HEK293T (cell line): ENCODE measurements at regions not wholly inside any gene's neighbourhood (a gene's known extent, or its start where the extent isn't known, plus 50 kb on each side); places are given as distances from the start of the nearest gene placed in this dataset.

Experiments
- CTCF ChIA-PET: fragments of 350-600 bp; formaldehyde crosslinking; extraction: SDS; loops from one replicate; lab custom pipeline; 2021; ENCODE audit warnings: antibody characterized with exemption, inconsistent platforms; lab: Yijun Ruan, JAX
- POLR2A ChIA-PET: fragments of 350-600 bp; formaldehyde crosslinking; extraction: SDS; loops from one replicate; lab custom pipeline; 2020; ENCODE audit warnings: antibody characterized with exemption, inconsistent platforms; lab: Yijun Ruan, JAX
- DNase-seq: peaks from one replicate; pipeline ENCODE4 v3.0.0; 2012; ENCODE audit warnings: mixed read lengths; ENCODE audit errors: extremely low spot score
- ARNT ChIP-seq: fragments of 450-650 bp; IDR thresholded peaks from 2 replicates; pipeline ENCODE4 v1.6.1; 2017; ENCODE audit warnings: mild to moderate bottlenecking
- BHLHE40 ChIP-seq: fragments of 450-650 bp; IDR thresholded peaks from 2 replicates; pipeline ENCODE4 v1.6.1; 2016; ENCODE audit warnings: mild to moderate bottlenecking, moderate library complexity, borderline replicate concordance
- CTBP1 ChIP-seq: fragments of 450-650 bp; IDR thresholded peaks from 2 replicates; pipeline ENCODE4 v1.6.1; 2016; ENCODE audit warnings: borderline replicate concordance
- ELF4 ChIP-seq: fragments of 450-650 bp; IDR thresholded peaks from 2 replicates; pipeline ENCODE4 v1.6.1; 2017; ENCODE audit warnings: antibody characterized with exemption
- FOXA1 ChIP-seq: fragments of 450-650 bp; IDR thresholded peaks from 2 replicates; pipeline ENCODE4 v1.6.1; 2016; ENCODE audit warnings: mild to moderate bottlenecking
- FOXK2 ChIP-seq: fragments of 450-650 bp; IDR thresholded peaks from 2 replicates; pipeline ENCODE4 v1.6.1; 2016; ENCODE audit warnings: mild to moderate bottlenecking
- FOXM1 ChIP-seq: fragments of 450-650 bp; IDR thresholded peaks from 2 replicates; pipeline ENCODE4 v1.6.1; 2017; ENCODE audit warnings: mild to moderate bottlenecking, borderline replicate concordance
- HDGF ChIP-seq: fragments of 450-650 bp; IDR thresholded peaks from 2 replicates; pipeline ENCODE4 v1.6.1; 2017; ENCODE audit warnings: antibody characterized with exemption, borderline replicate concordance
- L3MBTL2 ChIP-seq: fragments of 450-650 bp; conservative IDR thresholded peaks from 2 replicates; pipeline ENCODE4 v1.6.1; 2016; ENCODE audit warnings: mild to moderate bottlenecking
- LEF1 ChIP-seq: fragments of 450-650 bp; IDR thresholded peaks from 2 replicates; pipeline ENCODE4 v1.6.1; 2017; ENCODE audit warnings: mild to moderate bottlenecking, borderline replicate concordance
- NFRKB ChIP-seq: fragments of 450-650 bp; IDR thresholded peaks from 2 replicates; pipeline ENCODE4 v1.6.1; 2016; ENCODE audit warnings: mild to moderate bottlenecking, moderate library complexity
- SP1 ChIP-seq: fragments of 450-650 bp; IDR thresholded peaks from 2 replicates; pipeline ENCODE4 v1.6.1; 2017
- SUZ12 ChIP-seq: fragments of 450-650 bp; IDR thresholded peaks from 2 replicates; pipeline ENCODE4 v1.6.1; 2016; ENCODE audit warnings: mild to moderate bottlenecking
- TARDBP ChIP-seq: fragments of 450-650 bp; IDR thresholded peaks from 2 replicates; pipeline ENCODE4 v1.6.1; 2016
- ZNF384 ChIP-seq: fragments of 450-650 bp; IDR thresholded peaks from 2 replicates; pipeline ENCODE4 v1.6.1; 2016
- TF ChIP-seq, protein P1 (sequence below): fragments of 450-650 bp; IDR thresholded peaks from 2 replicates; pipeline ENCODE4 v1.6.1; 2016

DNA sequence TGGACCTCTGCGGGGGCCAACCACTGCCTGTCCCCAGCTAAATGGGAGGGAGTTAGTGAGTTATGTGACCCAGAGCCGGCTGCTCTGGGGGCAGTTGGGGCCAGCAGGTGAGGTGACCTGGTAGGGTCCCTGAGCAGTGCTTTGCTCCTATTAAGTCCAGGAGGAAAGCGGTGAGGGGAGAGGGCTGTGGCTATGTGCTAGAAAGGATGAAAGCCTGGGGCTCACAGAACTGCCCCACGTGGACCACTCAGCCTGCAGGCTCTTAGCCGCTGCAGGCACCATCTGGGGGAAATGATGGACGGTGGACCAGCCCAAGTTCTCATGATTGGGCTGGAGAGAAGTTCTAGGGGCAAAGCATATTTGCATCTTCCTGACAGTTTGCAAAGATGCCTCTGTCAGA is 67.6 kb upstream of the ZNF536 start:
- ChIA-PET CTCF (no interaction called here), POLR2A (interaction anchor here (0.6 kb wide), 1 partner anchor 66 kb away, joined by 3 read pairs; no protein-coding TSS in a partner anchor)
- TF ChIP-seq FOXA1 (no peak), CTBP1 (no peak), FOXK2 (no peak), ELF4 (no peak), SUZ12 (no peak), BHLHE40 (no peak), L3MBTL2 (no peak), SP1 (no peak), FOXM1 (no peak)
- TF ChIP-seq, protein P1, sequence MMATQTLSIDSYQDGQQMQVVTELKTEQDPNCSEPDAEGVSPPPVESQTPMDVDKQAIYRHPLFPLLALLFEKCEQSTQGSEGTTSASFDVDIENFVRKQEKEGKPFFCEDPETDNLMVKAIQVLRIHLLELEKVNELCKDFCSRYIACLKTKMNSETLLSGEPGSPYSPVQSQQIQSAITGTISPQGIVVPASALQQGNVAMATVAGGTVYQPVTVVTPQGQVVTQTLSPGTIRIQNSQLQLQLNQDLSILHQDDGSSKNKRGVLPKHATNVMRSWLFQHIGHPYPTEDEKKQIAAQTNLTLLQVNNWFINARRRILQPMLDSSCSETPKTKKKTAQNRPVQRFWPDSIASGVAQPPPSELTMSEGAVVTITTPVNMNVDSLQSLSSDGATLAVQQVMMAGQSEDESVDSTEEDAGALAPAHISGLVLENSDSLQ, result no peak
- DNase-seq, result no peak

DNA sequence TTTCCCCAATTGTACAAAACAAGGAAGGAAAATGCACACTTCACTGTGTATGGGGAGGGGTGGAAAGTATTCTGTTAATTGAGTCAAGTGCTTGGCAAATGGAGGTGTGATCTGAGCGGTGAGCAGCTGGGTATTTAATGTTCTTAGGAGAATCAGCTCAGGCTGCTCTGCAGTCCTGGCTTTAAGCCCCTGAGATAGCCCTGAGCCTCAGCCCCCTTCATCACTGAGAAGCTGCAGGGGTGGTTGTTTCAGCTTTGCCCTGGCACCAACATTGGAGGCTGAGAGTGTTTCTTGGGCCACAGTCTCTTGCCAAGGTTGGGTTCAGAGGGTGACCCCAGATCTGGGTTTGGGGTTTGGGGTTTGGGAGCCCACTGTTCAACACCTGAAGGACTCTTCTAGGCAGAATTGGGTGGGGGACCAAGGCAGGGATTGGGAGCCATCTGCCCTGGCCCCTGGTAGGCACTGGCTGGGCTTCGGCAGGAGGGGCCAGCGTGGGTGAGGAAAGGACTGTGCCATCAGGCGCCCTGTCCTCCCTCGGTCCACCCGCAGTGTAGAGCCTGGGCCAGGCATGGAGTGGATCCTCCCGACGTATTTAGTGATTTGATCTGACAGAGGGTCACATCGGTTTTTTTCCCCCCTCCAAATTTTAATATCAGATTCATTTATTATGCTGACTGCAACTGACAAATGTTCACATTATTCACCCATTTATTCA is 66.7 kb upstream of the ZNF536 start:
- CTCF ChIA-PET, result interaction anchor here (1.4 kb wide), 1 partner anchor 13 kb away, joined by 4 read pairs; no protein-coding TSS in a partner anchor
- POLR2A ChIA-PET, result no interaction called here
- TF ChIP-seq, protein P1, result no peak
- DNase-seq, result no peak

DNA sequence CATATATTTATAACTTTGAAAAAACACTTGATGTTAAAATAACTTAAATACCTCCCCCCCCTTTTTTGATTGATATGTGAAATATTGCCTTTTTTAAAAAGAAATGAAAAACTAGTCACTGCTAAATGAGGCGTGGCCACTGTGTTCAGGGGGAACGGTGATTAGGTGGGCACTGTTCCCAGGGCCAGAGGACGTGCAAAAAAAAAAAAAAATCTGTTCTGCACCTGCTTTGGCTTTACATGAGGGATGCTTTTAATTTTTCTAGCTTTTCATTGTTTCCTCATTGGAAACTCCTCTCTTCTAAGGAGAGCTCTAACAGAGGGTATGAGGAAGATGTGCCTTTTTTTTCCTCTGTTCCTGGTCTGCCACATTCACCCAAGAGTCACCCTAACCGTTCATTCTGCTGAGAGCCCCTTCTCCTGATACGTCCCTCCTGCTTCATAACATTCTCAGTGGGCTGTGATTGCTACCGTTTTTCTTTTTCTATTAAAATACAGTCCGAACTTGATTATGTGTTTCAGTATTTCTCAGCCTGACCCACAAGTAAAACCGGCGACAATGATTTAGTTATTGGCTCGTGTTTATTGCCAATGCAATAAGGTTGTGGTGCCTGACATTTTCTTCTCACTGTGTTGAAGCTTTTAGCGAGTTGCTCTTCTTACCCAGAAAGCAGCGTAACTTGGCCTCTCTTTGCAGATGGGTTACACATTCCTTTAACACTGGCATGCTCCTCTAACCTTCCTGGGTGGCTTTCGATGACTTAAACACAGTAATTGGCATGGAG is 64.8 kb upstream of the ZNF536 start:
- ChIA-PET CTCF (no interaction called here), POLR2A (no interaction called here)
- TF ChIP-seq HDGF (no peak), L3MBTL2 (no peak), NFRKB (no peak), ARNT (no peak), SUZ12 (no peak), LEF1 (no peak), TARDBP (no peak), FOXA1 (no peak), FOXK2 (no peak), SP1 (no peak), ZNF384 (no peak), CTBP1 (no peak), ELF4 (no peak), FOXM1 (no peak)
- TF ChIP-seq, protein P1, result no peak
- no peak for DNase-seq

- POLR2A ChIA-PET, result no interaction called here
- no peak for TF ChIP-seq CTBP1
- TF ChIP-seq FOXK2, result no peak
- TF ChIP-seq ZNF384, result no peak
- TF ChIP-seq NFRKB, result no peak
- no peak for TF ChIP-seq HDGF
- no peak for TF ChIP-seq FOXM1
- TF ChIP-seq SP1, result no peak
- no peak for TF ChIP-seq LEF1
- TF ChIP-seq L3MBTL2, result no peak
- TF ChIP-seq, protein P1, result no peak
- TF ChIP-seq ELF4, result no peak
- TF ChIP-seq BHLHE40, result no peak
- TF ChIP-seq SUZ12, result no peak
- no peak for TF ChIP-seq ARNT
- CTCF ChIA-PET, result no interaction called here
- DNase-seq, result no peak
Measured at GRCh38 chr19:30309176-30309575, 63.0 kb upstream of the ZNF536 start.

DNA sequence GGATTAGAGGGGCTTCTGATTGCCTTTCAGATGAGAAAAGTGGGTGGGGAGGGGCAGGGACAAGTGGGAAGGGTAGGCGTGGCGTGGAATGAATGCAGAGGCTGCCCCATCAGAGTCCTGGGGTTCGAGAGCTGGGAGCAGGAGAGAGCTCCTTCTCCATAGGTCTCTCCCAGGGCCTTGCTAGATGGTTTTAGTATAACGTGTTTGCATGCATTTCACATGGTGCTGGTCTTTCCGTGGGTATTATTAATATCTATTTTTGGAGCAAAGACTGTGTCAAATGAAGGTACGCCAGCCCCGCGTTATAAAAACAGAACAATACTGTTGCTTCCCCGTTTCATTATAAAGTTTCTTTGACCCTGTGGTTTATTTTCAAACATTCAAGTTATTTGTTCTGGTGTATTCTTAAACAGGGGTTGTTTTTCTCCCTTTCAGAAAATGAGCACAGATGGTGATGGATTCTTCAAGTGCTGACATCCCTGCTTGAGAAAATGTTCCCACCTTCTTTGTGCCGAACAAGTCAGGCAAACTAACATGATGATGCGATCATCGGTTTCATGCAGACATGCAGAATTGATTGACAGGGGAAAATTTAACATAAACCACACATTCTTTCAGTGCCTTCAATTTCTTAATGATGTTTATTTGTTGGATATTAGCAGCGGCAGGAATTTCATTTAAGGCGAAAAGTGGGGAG is 62.1 kb upstream of the ZNF536 start:
- DNase-seq, result no peak
- ChIA-PET CTCF (no interaction called here), POLR2A (no interaction called here)
- no peak for TF ChIP-seq HDGF
- TF ChIP-seq, protein P1, result peak; percentile 73
